Left lung (tissue), 4 donors: ENCODE measurements at regions not wholly inside any gene's neighbourhood (a gene's known extent, or its start where the extent isn't known, plus 50 kb on each side); places are given as distances from the start of the nearest gene placed in this dataset.
"Not testable (repeated sequence)": the region's sequence is repeated elsewhere in the genome, so short reads cannot be mapped to it uniquely, and the experiment has no call there.

ENCODE experiments used
- ATAC-seq: fragments of 200-7000 bp; cut with Tn5 transposase; one replicate; pipeline ENCODE4 v1.9.1; 2020; ENCODE audit warnings: moderate library complexity
- DNase-seq, 4 donors: peaks; one replicate each; pipeline ENCODE4 v3.0.0-alpha.2; 2013 to 2020
- H3K27ac ChIP-seq, 2 donors: fragments of 200-600 bp; sonication (generic) in 1 of 2; one replicate each; pipeline versions ENCODE4 v1.5.0 to v1.8.0; 2020 to 2021
- H3K27me3 ChIP-seq, 2 donors: fragments of 200-600 bp; sonication (generic) in 1 of 2; one replicate each; pipeline versions ENCODE4 v1.5.0 to v1.8.0; 2020 to 2021
- H3K36me3 ChIP-seq, 2 donors: fragments of 200-600 bp; sonication (generic) in 1 of 2; one replicate each; pipeline versions ENCODE4 v1.5.0 to v1.8.0; 2020 to 2021
- H3K4me1 ChIP-seq, 2 donors: fragments of 200-600 bp; one replicate each; pipeline ENCODE4 v1.8.0; 2021
- H3K4me3 ChIP-seq, 2 donors: fragments of 200-600 bp; sonication (generic) in 1 of 2; one replicate each; pipeline versions ENCODE4 v1.5.0 to v1.8.0; 2020 to 2021; ENCODE audit warnings: mild to moderate bottlenecking in 1 of 2
- H3K9me3 ChIP-seq, 2 donors: fragments of 200-600 bp; sonication (generic) in 1 of 2; one replicate each; pipeline versions ENCODE4 v1.5.0 to v1.8.0; 2020 to 2021
- CTCF ChIP-seq, 2 donors: fragments of 200-600 bp; sonication (generic) in 1 of 2; IDR thresholded peaks; one replicate each; pipeline versions ENCODE4 v1.5.0 to v1.8.0; 2021; ENCODE audit warnings: antibody characterized with exemption in 2 of 2
- intact Hi-C, 2 donors: fragments of 100-400 bp; cut with DNase I; formaldehyde crosslinking; loops; one replicate each; pipeline versions ENCODE4 v1.11.2 to v1.14.2; 2022
- donor health status: DM: no; HTN: yes; CAD: no.
- donor health status: DM: no; HTN: no; CAD: no.

- intact Hi-C loops: no loop called here
These were observed 604.5 kb downstream of the DOK5 start for GRCh38 chr20:55079917-55080316.

GRCh38 chr20:55074266-55074840, 599.0 kb downstream of the DOK5 start:
- ATAC-seq, DNase-seq, H3K27me3 ChIP-seq, H3K27ac ChIP-seq, H3K4me3 ChIP-seq, intact Hi-C loops, H3K4me1 ChIP-seq, H3K9me3 ChIP-seq, H3K36me3 ChIP-seq: not testable (repeated sequence)

More at GRCh38 chr20:55079917-55080316, 604.5 kb downstream of the DOK5 start:
- Histone ChIP-seq H3K36me3 (no peaks in the 10 kb centered on the region), H3K4me3 (no peak overlapping the region), H3K9me3 (peaks cover 0 to 2% of the 10 kb centered on the region in 2 donors), H3K4me1 (no peaks in the 10 kb centered on the region), H3K27me3 (no peaks in the 10 kb centered on the region), H3K27ac (no peak overlapping the region)
- DNase-seq: no peak
- no peak for TF ChIP-seq CTCF (IDR thresholded peaks at IDR 0.05)
- ATAC-seq: no peak

GRCh38 chr20:55070001-55070400, 594.6 kb downstream of the DOK5 start:
- no peaks in the 10 kb centered on the region for H3K36me3 ChIP-seq
- ATAC-seq (no peak), DNase-seq (no peak)
- intact Hi-C loops: no loop called here
- TF ChIP-seq CTCF (IDR thresholded peaks at IDR 0.05): no peak
- no peak overlapping the region for H3K27ac ChIP-seq
- H3K4me3 ChIP-seq: no peak overlapping the region
- peaks cover 0 to 11% of the 10 kb centered on the region in 2 donors for H3K9me3 ChIP-seq
- no peaks in the 10 kb centered on the region for H3K27me3 ChIP-seq
- no peaks in the 10 kb centered on the region for H3K4me1 ChIP-seq

GRCh38 chr20:55067158-55067825, 591.9 kb downstream of the DOK5 start:
- ATAC-seq: no peak

GRCh38 chr20:55058938-55059337, 583.5 kb downstream of the DOK5 start:
- Histone ChIP-seq H3K27me3 (no peaks in the 10 kb centered on the region), H3K4me3 (no peak overlapping the region), H3K27ac (no peak overlapping the region), H3K9me3 (peaks cover 0 to 11% of the 10 kb centered on the region in 2 donors), H3K36me3 (no peaks in the 10 kb centered on the region), H3K4me1 (no peaks in the 10 kb centered on the region)
- no peak for TF ChIP-seq CTCF (IDR thresholded peaks at IDR 0.05)
- DNase-seq: no peak
- intact Hi-C loops: no loop called here
- no peak for ATAC-seq

More at GRCh38 chr20:55067158-55067825, 591.9 kb downstream of the DOK5 start:
- TF ChIP-seq CTCF (IDR thresholded peaks at IDR 0.05): no peak
- intact Hi-C loops: no loop called here
- Histone ChIP-seq H3K27me3 (no peaks in the 10 kb centered on the region), H3K9me3 (peaks cover 0 to 32% of the 10 kb centered on the region in 2 donors), H3K4me3 (no peak overlapping the region), H3K27ac (no peak overlapping the region), H3K36me3 (no peaks in the 10 kb centered on the region), H3K4me1 (no peaks in the 10 kb centered on the region)
- DNase-seq: no peak
